ENCODE measurements at regions not wholly inside any gene's neighbourhood (a gene's known extent, or its start where the extent isn't known, plus 50 kb on each side); places are given as distances from the start of the nearest gene placed in this dataset.
"Not testable (repeated sequence)": the region's sequence is repeated elsewhere in the genome, so short reads cannot be mapped to it uniquely, and the experiment has no call there.

GRCh38 chr5:88666761-88667495 lies 216.1 kb downstream of the MEF2C start:
- DNase-seq = peak; percentile 17

GRCh38 chr5:88665750-88666215 lies 217.2 kb downstream of the MEF2C start:
- DNase-seq = peak; percentile 4

- DNase-seq = no peak
Observed at GRCh38 chr5:88664645-88665044, 218.3 kb downstream of the MEF2C start.

GRCh38 chr5:88663793-88664216 lies 219.2 kb downstream of the MEF2C start:
- no peak for DNase-seq

GRCh38 chr5:88662846-88663245 lies 220.1 kb downstream of the MEF2C start:
- no peak for DNase-seq

- DNase-seq = no peak
Observed at GRCh38 chr5:88661806-88662207, 221.2 kb downstream of the MEF2C start.

- peak; percentile 23 for DNase-seq
Observed at GRCh38 chr5:88660947-88661805, 221.8 kb downstream of the MEF2C start.

- no peak for DNase-seq
Observed at GRCh38 chr5:88660264-88660946, 222.6 kb downstream of the MEF2C start.

- no peak for DNase-seq
Observed at GRCh38 chr5:88659529-88660263, 223.3 kb downstream of the MEF2C start.

GRCh38 chr5:88658886-88659285 lies 224.1 kb downstream of the MEF2C start:
- DNase-seq = no peak

GRCh38 chr5:88657906-88658775 lies 224.8 kb downstream of the MEF2C start:
- no peak for DNase-seq

- no peak for DNase-seq
Observed at GRCh38 chr5:88657136-88657535, 225.8 kb downstream of the MEF2C start.

GRCh38 chr5:88656221-88656950 lies 226.6 kb downstream of the MEF2C start:
- DNase-seq = no peak

- DNase-seq = no peak
Observed at GRCh38 chr5:88653471-88653870, 229.5 kb downstream of the MEF2C start.

- no peak for DNase-seq
Observed at GRCh38 chr5:88647901-88648300, 235.1 kb downstream of the MEF2C start.

GRCh38 chr5:88646866-88647265 lies 236.1 kb downstream of the MEF2C start:
- DNase-seq = no peak

- no peak for DNase-seq
Observed at GRCh38 chr5:88644676-88645075, 238.3 kb downstream of the MEF2C start.

- no peak for DNase-seq
Observed at GRCh38 chr5:88643315-88643714, 239.7 kb downstream of the MEF2C start.

GRCh38 chr5:88634014-88634413 lies 249.0 kb downstream of the MEF2C start:
- DNase-seq = no peak

GRCh38 chr5:88622890-88623289 lies 260.1 kb downstream of the MEF2C start:
- DNase-seq = not testable (repeated sequence)

GRCh38 chr5:88615767-88616166 lies 267.2 kb downstream of the MEF2C start:
- DNase-seq = not testable (repeated sequence)
